ENCODE measurements at regions not wholly inside any gene's neighbourhood (a gene's known extent, or its start where the extent isn't known, plus 50 kb on each side); places are given as distances from the start of the nearest gene placed in this dataset.

DNA sequence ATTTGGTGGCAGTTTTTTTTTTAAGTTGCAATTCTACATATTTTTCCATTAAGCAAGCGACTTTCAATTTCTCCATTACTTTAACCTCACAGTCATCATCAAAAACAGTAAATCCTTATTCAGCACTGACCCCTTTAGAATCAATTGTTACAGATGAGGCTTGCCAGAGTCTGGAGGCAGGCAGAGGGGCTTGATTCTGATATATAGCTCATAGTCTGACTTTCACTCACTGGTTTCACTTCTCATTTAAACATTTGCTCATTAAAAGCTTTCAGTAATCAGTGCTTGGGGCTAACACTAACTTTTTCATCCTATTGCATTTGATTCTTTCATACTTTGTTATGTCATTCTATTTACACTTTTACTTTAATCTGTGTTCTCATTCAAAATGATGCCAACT is 88.4 kb downstream of the PYDC2 start:
- intact Hi-C loops (cut with DNase I), result no loop called here
- ATAC-seq (no peak), DNase-seq (no peak)
- TF ChIP-seq, protein P1, sequence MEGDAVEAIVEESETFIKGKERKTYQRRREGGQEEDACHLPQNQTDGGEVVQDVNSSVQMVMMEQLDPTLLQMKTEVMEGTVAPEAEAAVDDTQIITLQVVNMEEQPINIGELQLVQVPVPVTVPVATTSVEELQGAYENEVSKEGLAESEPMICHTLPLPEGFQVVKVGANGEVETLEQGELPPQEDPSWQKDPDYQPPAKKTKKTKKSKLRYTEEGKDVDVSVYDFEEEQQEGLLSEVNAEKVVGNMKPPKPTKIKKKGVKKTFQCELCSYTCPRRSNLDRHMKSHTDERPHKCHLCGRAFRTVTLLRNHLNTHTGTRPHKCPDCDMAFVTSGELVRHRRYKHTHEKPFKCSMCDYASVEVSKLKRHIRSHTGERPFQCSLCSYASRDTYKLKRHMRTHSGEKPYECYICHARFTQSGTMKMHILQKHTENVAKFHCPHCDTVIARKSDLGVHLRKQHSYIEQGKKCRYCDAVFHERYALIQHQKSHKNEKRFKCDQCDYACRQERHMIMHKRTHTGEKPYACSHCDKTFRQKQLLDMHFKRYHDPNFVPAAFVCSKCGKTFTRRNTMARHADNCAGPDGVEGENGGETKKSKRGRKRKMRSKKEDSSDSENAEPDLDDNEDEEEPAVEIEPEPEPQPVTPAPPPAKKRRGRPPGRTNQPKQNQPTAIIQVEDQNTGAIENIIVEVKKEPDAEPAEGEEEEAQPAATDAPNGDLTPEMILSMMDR (IDR thresholded peaks at IDR 0.05), result no peak
- 31 to 75% methylated on average over 1 of the region's 1 CpG for WGBS, 2 donors
- Histone ChIP-seq H3K9me3 (peaks cover 0 to 9% (median 0%) of the 10 kb centered on the region in 11 donors), H3K36me3 (no peaks in the 10 kb centered on the region), H3K4me3 (no peak overlapping the region), H3K27me3 (no peaks in the 10 kb centered on the region), H3K4me1 (no peaks in the 10 kb centered on the region), H3K27ac (no peak overlapping the region)

DNA sequence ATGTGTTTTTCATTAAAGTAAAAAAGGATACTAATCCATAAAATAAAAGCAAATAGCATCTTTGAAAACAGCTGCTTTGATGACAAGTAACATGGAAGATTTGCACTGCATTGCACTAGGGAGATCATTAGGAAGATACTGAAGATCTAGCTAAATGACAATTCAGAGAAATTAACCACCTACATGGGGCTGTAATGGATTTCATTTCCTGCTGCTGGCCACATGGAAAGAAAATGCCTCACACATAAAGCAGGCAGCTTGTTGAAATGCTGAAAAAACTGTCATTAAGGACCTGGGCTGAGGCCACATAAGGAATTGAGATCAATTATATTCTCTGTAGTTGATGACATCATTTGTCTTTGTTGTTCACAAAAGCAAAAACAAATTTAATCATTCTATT is 94.1 kb downstream of the PYDC2 start:
- DNase-seq, result no peak
- H3K9me3 ChIP-seq, result peaks cover 0 to 16% (median 0%) of the 10 kb centered on the region in 11 donors
- H3K4me3 ChIP-seq, result no peak overlapping the region
- no peaks in the 10 kb centered on the region for H3K27me3 ChIP-seq
- intact Hi-C loops (cut with DNase I), result no loop called here
- no peaks in the 10 kb centered on the region for H3K4me1 ChIP-seq
- H3K27ac ChIP-seq, result no peak overlapping the region
- no peaks in the 10 kb centered on the region for H3K36me3 ChIP-seq
- no peak for ATAC-seq
- TF ChIP-seq, protein P1 (IDR thresholded peaks at IDR 0.05), result no peak

DNA sequence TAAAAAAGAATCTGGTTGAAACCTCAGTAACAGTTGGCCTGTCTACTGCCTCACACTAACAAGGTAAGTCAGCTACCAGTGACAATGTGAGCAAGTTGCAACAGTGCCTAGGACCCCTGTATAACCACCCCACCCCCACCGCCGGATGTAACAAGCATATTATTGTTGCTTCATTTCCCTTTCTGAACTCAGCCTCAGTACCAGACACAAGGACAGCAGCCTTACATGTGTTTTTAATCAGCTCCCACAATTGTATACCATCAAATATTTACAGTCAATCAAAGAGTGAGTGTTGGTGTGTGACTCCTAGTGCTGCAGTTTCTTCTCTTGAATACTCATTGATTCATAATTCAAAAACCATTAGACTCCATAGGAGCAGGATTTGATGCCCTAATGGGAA is 96.4 kb downstream of the PYDC2 start:
- Histone ChIP-seq H3K36me3 (no peaks in the 10 kb centered on the region), H3K4me3 (no peak overlapping the region), H3K27me3 (no peaks in the 10 kb centered on the region), H3K27ac (no peak overlapping the region), H3K4me1 (no peaks in the 10 kb centered on the region), H3K9me3 (peaks cover 0 to 16% (median 0%) of the 10 kb centered on the region in 11 donors)
- no peak for DNase-seq
- ATAC-seq, result no peak
- WGBS, 2 donors, result 85 to 86% methylated on average over 2 of the region's 2 CpGs
- TF ChIP-seq, protein P1 (IDR thresholded peaks at IDR 0.05), result no peak
- intact Hi-C loops (cut with DNase I), result no loop called here

DNA sequence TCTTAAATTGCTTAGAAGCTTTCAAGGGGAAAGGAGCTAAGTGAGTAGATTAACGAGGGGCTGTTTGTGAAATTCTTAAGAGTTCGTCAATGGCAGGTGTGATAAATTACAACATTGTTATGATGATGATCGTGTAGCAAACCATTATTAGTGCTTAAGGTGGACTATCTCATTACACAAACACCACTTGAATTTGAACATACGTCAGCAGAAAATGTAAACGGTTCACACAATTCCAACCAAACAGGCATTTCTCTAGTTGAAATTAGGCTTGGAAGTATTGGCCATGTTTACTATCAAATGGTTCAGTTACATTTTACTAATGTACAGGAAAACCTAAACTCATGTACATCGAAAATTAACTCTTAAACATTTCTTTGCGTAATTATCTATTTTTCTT is 102.8 kb downstream of the PYDC2 start:
- TF ChIP-seq, protein P1 (IDR thresholded peaks at IDR 0.05), result no peak
- ATAC-seq (no peak), DNase-seq (no peak)
- intact Hi-C loops (cut with DNase I), result no loop called here
- Histone ChIP-seq H3K9me3 (no peaks in the 10 kb centered on the region), H3K4me1 (no peaks in the 10 kb centered on the region), H3K4me3 (no peak overlapping the region), H3K36me3 (no peaks in the 10 kb centered on the region), H3K27ac (no peak overlapping the region), H3K27me3 (no peaks in the 10 kb centered on the region)
- 70 to 77% methylated on average over 7 of the region's 7 CpGs for WGBS, 2 donors

DNA sequence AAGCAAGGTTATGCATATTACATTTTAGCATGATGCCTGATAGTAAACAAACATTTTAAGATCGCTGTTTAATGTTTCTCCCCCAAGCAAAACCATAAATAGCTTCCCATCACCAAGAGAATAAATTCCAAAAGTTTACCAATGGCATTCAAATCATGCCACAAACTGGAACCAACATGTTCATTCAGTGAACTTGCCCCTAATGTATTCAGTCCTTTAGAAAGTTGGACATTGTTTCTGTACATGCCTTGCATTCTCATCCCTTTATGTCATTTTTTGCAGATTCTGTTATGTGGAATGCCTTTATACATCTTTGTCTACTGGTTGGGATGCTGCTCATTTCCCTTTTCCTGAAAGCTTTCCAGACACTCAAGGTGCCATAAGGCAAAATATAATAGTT is 105.5 kb downstream of the PYDC2 start:
- WGBS, 2 donors, result 79 to 86% methylated on average over 1 of the region's 1 CpG
- Histone ChIP-seq H3K9me3 (no peaks in the 10 kb centered on the region), H3K4me1 (no peaks in the 10 kb centered on the region), H3K27ac (no peak overlapping the region), H3K36me3 (no peaks in the 10 kb centered on the region), H3K4me3 (no peak overlapping the region), H3K27me3 (no peaks in the 10 kb centered on the region)
- intact Hi-C loops (cut with DNase I), result no loop called here
- TF ChIP-seq, protein P1 (IDR thresholded peaks at IDR 0.05), result no peak
- no peak for ATAC-seq
- DNase-seq, result no peak
